Neuronal stem cell (in vitro differentiated cells): ENCODE measurements at regions not wholly inside any gene's neighbourhood (a gene's known extent, or its start where the extent isn't known, plus 50 kb on each side); places are given as distances from the start of the nearest gene placed in this dataset.
A peak's percentile ranks its signal among the peaks of the same experiment; 100 is the strongest.

Experiments used
- DNase-seq: peaks from one replicate; pipeline ENCODE4 v3.0.0-alpha.2; 2013; ENCODE audit warnings: low spot score
- H2AFZ ChIP-seq: one replicate; pipeline ENCODE4 v1.6.1; 2013; ENCODE audit warnings: mild to moderate bottlenecking, low read length, inconsistent platforms
- H2AK5ac ChIP-seq: 2 replicates; pipeline ENCODE4 v1.6.1; 2013; ENCODE audit warnings: low read depth, mild to moderate bottlenecking, inconsistent platforms, low read length, moderate library complexity, mixed read lengths
- H2BK120ac ChIP-seq: 2 replicates; pipeline ENCODE4 v1.6.1; 2013; ENCODE audit warnings: low read depth, mild to moderate bottlenecking, inconsistent platforms, low read length, moderate library complexity, mixed read lengths
- H2BK12ac ChIP-seq: one replicate; pipeline ENCODE4 v1.6.1; 2013; ENCODE audit warnings: low read length, inconsistent platforms
- H2BK15ac ChIP-seq: 2 replicates; pipeline ENCODE4 v1.6.1; 2013; ENCODE audit warnings: mild to moderate bottlenecking, low read length, inconsistent platforms, mixed read lengths
- H2BK5ac ChIP-seq: one replicate; pipeline ENCODE4 v1.6.1; 2013; ENCODE audit warnings: inconsistent platforms, mild to moderate bottlenecking, low read length, moderate library complexity
- H3K14ac ChIP-seq: one replicate; pipeline ENCODE4 v1.6.1; 2013; ENCODE audit warnings: low read length, inconsistent platforms
- H3K18ac ChIP-seq: 2 replicates; pipeline ENCODE4 v1.6.1; 2013; ENCODE audit warnings: low read length, inconsistent platforms
- H3K23ac ChIP-seq: 2 replicates; pipeline ENCODE4 v1.6.1; 2013; ENCODE audit warnings: low read depth, mild to moderate bottlenecking, mixed read lengths, low read length, inconsistent platforms; ENCODE audit not compliant: poor library complexity
- H3K27ac ChIP-seq: replicated peaks from 3 replicates; pipeline ENCODE4 v1.5.1; 2013; ENCODE audit warnings: low read length, inconsistent platforms
- H3K27me3 ChIP-seq, 3 experiments: 2 replicates each; pipeline ENCODE4 v1.6.1; 2013; ENCODE audit warnings: low read length in 3 of 3, mild to moderate bottlenecking in 2 of 3, inconsistent platforms in 1 of 3, low read depth in 1 of 3, mixed read lengths in 1 of 3, moderate library complexity in 1 of 3; ENCODE audit not compliant: control insufficient read depth in 3 of 3, insufficient read depth in 3 of 3
- H3K36me3 ChIP-seq, 2 donors: replicated peaks in 1 of 2; 2 replicates each; pipeline ENCODE4 v1.6.1; 2013; ENCODE audit warnings: low read length in 2 of 2; ENCODE audit not compliant: control insufficient read depth in 2 of 2, insufficient read depth in 2 of 2
- H3K4ac ChIP-seq: 2 replicates; pipeline ENCODE4 v1.6.1; 2013; ENCODE audit warnings: inconsistent platforms, mild to moderate bottlenecking, low read length, moderate library complexity
- H3K4me1 ChIP-seq, 2 donors: 1 replicate in 1 of 2; 2 replicates in 1 of 2; pipeline ENCODE4 v1.6.1; 2013; ENCODE audit warnings: low read length in 2 of 2, low read depth in 1 of 2; ENCODE audit not compliant: control insufficient read depth in 2 of 2, insufficient read depth in 1 of 2
- H3K4me2 ChIP-seq: one replicate; pipeline ENCODE4 v1.6.1; 2013; ENCODE audit warnings: mild to moderate bottlenecking, low read length, inconsistent platforms; ENCODE audit not compliant: insufficient read depth, poor library complexity, severe bottlenecking
- H3K4me3 ChIP-seq, 2 donors: 2 replicates each; pipeline ENCODE4 v1.5.1; 2013; ENCODE audit warnings: low read length in 2 of 2, mild to moderate bottlenecking in 2 of 2, inconsistent platforms in 1 of 2, moderate library complexity in 1 of 2
- H3K79me1 ChIP-seq: one replicate; pipeline ENCODE4 v1.6.1; 2013; ENCODE audit warnings: low read depth, mild to moderate bottlenecking, inconsistent platforms, low read length, moderate library complexity
- H3K9ac ChIP-seq: one replicate; pipeline ENCODE4 v1.6.1; 2013; ENCODE audit warnings: mild to moderate bottlenecking, low read depth, low read length, inconsistent platforms; ENCODE audit not compliant: poor library complexity
- H3K9me3 ChIP-seq, 2 donors: replicated peaks in 1 of 2; 2 replicates each; pipeline versions ENCODE3 to v1.6.1; 2013; ENCODE audit warnings: low read length in 2 of 2, mild to moderate bottlenecking in 2 of 2, inconsistent platforms in 1 of 2, low read depth in 1 of 2, mixed read lengths in 1 of 2, moderate library complexity in 1 of 2; ENCODE audit not compliant: control insufficient read depth in 2 of 2, insufficient read depth in 1 of 2
- H4K8ac ChIP-seq: one replicate; pipeline ENCODE4 v1.6.1; 2013; ENCODE audit warnings: low read depth, mild to moderate bottlenecking, inconsistent platforms, low read length, moderate library complexity
- H4K91ac ChIP-seq: one replicate; pipeline ENCODE4 v1.6.1; 2013; ENCODE audit warnings: low read length, low read depth, mild to moderate bottlenecking, inconsistent platforms; ENCODE audit not compliant: poor library complexity
- WGBS, 2 donors: extraction: QIAGEN DNeasy Blood & Tissue Kit; methylation state at CpG; one replicate each; pipeline ENCODE4 v1.1.7; 2013; ENCODE audit warnings: missing lambda C conversion rate in 2 of 2, mixed read lengths in 1 of 2; ENCODE audit not compliant: insufficient read length in 2 of 2, insufficient replicate concordance in 1 of 2; ENCODE audit errors: extremely low coverage in 2 of 2; 5-methylcytosine and 5-hydroxymethylcytosine counted together

- Histone ChIP-seq H3K9me3 (no peaks in the 10 kb centered on the region), H2AK5ac (no peak overlapping the region)
- WGBS, 2 donors = no CpG with 5 or more reads among the region's 3 CpGs
Measured at GRCh38 chr5:164186550-164186949, 681.1 kb downstream of the MAT2B start.

GRCh38 chr5:164187785-164188184 is 682.4 kb downstream of the MAT2B start:
- DNase-seq = no peak
- no peak overlapping the region for H3K18ac ChIP-seq
- no peak overlapping the region for H2BK120ac ChIP-seq
- H3K4ac ChIP-seq = no peak overlapping the region
- H3K4me1 ChIP-seq = peaks cover 8 to 24% of the 10 kb centered on the region in 2 donors
- no peak overlapping the region for H4K91ac ChIP-seq
- no peak overlapping the region for H2BK15ac ChIP-seq
- H2AFZ ChIP-seq = peak overlapping the region; percentile 47
- no peak overlapping the region for H3K4me3 ChIP-seq
- H2AK5ac ChIP-seq = no peak overlapping the region
- H3K27ac ChIP-seq = no peak overlapping the region
- no CpG with 5 or more reads among the region's 2 CpGs for WGBS, 2 donors
- no peaks in the 10 kb centered on the region for H3K79me1 ChIP-seq
- no peak overlapping the region for H3K14ac ChIP-seq
- no peak overlapping the region for H4K8ac ChIP-seq
- H2BK5ac ChIP-seq = no peak overlapping the region
- no peaks in the 10 kb centered on the region for H3K36me3 ChIP-seq
- no peak overlapping the region for H3K9ac ChIP-seq
- no peak overlapping the region for H2BK12ac ChIP-seq
- H3K4me2 ChIP-seq = no peak overlapping the region
- no peaks in the 10 kb centered on the region for H3K9me3 ChIP-seq
- no peaks in the 10 kb centered on the region for H3K27me3 ChIP-seq
- no peak overlapping the region for H3K23ac ChIP-seq

More at GRCh38 chr5:164186550-164186949, 681.1 kb downstream of the MAT2B start:
- Histone ChIP-seq H3K4me2 (no peak overlapping the region), H3K36me3 (no peaks in the 10 kb centered on the region), H2BK15ac (no peak overlapping the region), H3K9ac (no peak overlapping the region), H4K8ac (no peak overlapping the region), H2BK120ac (no peak overlapping the region), H3K4me1 (peaks cover 8 to 24% of the 10 kb centered on the region in 2 donors), H3K18ac (no peak overlapping the region), H3K27ac (no peak overlapping the region), H4K91ac (no peak overlapping the region), H2BK12ac (no peak overlapping the region), H3K27me3 (no peaks in the 10 kb centered on the region), H3K23ac (no peak overlapping the region), H3K4ac (no peak overlapping the region), H2BK5ac (no peak overlapping the region), H3K14ac (no peak overlapping the region), H2AFZ (no peak overlapping the region), H3K79me1 (no peaks in the 10 kb centered on the region), H3K4me3 (no peak overlapping the region)
- DNase-seq = no peak

DNA sequence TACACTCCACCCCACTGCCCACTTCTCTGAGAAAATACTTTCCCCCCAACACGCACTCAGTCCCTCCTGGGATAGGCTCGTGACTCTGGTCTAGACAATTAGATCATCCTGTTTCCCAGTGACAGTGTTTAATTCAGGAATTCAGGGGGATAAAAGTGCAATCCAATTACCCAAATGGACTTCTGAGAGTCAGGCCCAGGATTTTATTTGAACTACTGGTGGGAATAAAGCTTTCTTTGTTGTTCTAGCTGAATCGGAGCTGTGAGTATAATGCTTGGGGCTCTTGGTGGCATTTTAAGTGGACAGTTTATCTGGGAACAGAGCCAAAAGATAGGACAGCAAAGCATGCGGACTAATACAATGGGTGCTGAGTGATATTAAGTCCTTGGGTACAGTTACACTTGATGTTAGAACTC is 683.3 kb downstream of the MAT2B start:
- no peak overlapping the region for H3K23ac ChIP-seq
- DNase-seq = peak; percentile 24
- H3K4ac ChIP-seq = no peak overlapping the region
- no peak overlapping the region for H3K14ac ChIP-seq
- H3K36me3 ChIP-seq = no peaks in the 10 kb centered on the region
- H3K9ac ChIP-seq = no peak overlapping the region
- peaks cover 6 to 22% of the 10 kb centered on the region in 2 donors for H3K4me1 ChIP-seq
- no CpG with 5 or more reads among the region's 4 CpGs for WGBS, 2 donors
- no peak overlapping the region for H2BK12ac ChIP-seq
- no peaks in the 10 kb centered on the region for H3K9me3 ChIP-seq
- H3K79me1 ChIP-seq = no peaks in the 10 kb centered on the region
- peak overlapping the region; percentile 75 for H2AFZ ChIP-seq
- H2AK5ac ChIP-seq = no peak overlapping the region
- no peak overlapping the region for H4K91ac ChIP-seq
- H2BK15ac ChIP-seq = no peak overlapping the region
- no peak overlapping the region for H4K8ac ChIP-seq
- no peak overlapping the region for H3K18ac ChIP-seq
- H3K27me3 ChIP-seq = no peaks in the 10 kb centered on the region
- H3K4me3 ChIP-seq = no peak overlapping the region
- H2BK120ac ChIP-seq = no peak overlapping the region
- no peak overlapping the region for H2BK5ac ChIP-seq
- no peak overlapping the region for H3K4me2 ChIP-seq
- no peak overlapping the region for H3K27ac ChIP-seq

DNA sequence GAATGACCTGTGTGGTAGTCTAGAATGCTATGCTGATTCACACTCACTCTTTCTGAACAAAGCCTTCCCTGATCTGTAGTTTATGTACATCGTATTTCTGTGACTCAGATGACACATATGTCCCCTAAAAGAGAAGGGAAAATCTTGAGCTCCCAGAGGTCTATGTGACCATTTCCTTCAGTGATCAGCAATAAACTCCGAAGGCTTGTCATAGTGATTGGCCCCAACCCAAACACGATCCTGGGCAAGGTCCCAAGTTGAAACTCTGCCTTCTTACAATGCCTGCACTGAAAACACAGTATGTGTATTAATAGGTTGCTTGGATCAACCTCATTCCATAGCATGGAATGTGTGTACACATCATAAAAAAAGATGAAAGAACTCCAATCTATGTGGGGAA is 685.8 kb downstream of the MAT2B start:
- WGBS, 2 donors = no CpG with 5 or more reads among the region's 3 CpGs
- no peak overlapping the region for H2BK12ac ChIP-seq
- H3K4me3 ChIP-seq = no peak overlapping the region
- no peak overlapping the region for H3K18ac ChIP-seq
- no peak overlapping the region for H2AFZ ChIP-seq
- H2BK120ac ChIP-seq = no peak overlapping the region
- no peaks in the 10 kb centered on the region for H3K9me3 ChIP-seq
- no peak overlapping the region for H3K4ac ChIP-seq
- no peak for DNase-seq
- H3K79me1 ChIP-seq = no peaks in the 10 kb centered on the region
- H3K23ac ChIP-seq = no peak overlapping the region
- H3K4me2 ChIP-seq = no peak overlapping the region
- H3K4me1 ChIP-seq = peaks cover 4 to 16% of the 10 kb centered on the region in 2 donors
- H3K9ac ChIP-seq = no peak overlapping the region
- H3K36me3 ChIP-seq = no peaks in the 10 kb centered on the region
- H3K27me3 ChIP-seq = no peaks in the 10 kb centered on the region
- no peak overlapping the region for H4K91ac ChIP-seq
- no peak overlapping the region for H2BK5ac ChIP-seq
- H2AK5ac ChIP-seq = no peak overlapping the region
- no peak overlapping the region for H3K14ac ChIP-seq
- H2BK15ac ChIP-seq = no peak overlapping the region
- H4K8ac ChIP-seq = no peak overlapping the region
- no peak overlapping the region for H3K27ac ChIP-seq
